BJ (cell line): ENCODE measurements at regions not wholly inside any gene's neighbourhood (a gene's known extent, or its start where the extent isn't known, plus 50 kb on each side); places are given as distances from the start of the nearest gene placed in this dataset.

ENCODE experiments used
- CTCF ChIA-PET: fragments of 350-600 bp; formaldehyde crosslinking; extraction: SDS; loops from one replicate; lab custom pipeline; 2021; ENCODE audit warnings: antibody characterized with exemption, inconsistent platforms; lab: Yijun Ruan, JAX
- POLR2A ChIA-PET: fragments of 300-600 bp; sonication (Branson Sonifier 250); formaldehyde crosslinking; extraction: SDS; loops from one replicate; lab custom pipeline; 2021; ENCODE audit warnings: antibody characterized with exemption; lab: Charles Lee
- DNase-seq: peaks from one replicate; pipeline ENCODE4 v3.0.0-alpha.2; 2011; ENCODE audit warnings: low read depth
- H3K27me3 ChIP-seq: 2 replicates; pipeline ENCODE4 v1.6.0; 2011; ENCODE audit warnings: low read length; ENCODE audit not compliant: control insufficient read depth, insufficient read depth
- H3K36me3 ChIP-seq: 2 replicates; pipeline ENCODE4 v1.5.1; 2011; ENCODE audit warnings: low read length; ENCODE audit not compliant: control insufficient read depth, insufficient read depth
- H3K4me3 ChIP-seq: 2 replicates; pipeline ENCODE4 v1.5.1; 2011; ENCODE audit warnings: low read depth, mild to moderate bottlenecking, control low read depth, low read length
- CTCF ChIP-seq: IDR thresholded peaks from 2 replicates; pipeline ENCODE4 v1.5.1; 2011; ENCODE audit warnings: low read depth, mild to moderate bottlenecking, control low read depth, inconsistent platforms, low read length, moderate library complexity; ENCODE audit not compliant: insufficient read depth

- Histone ChIP-seq H3K36me3 (no peaks in the 10 kb centered on the region), H3K4me3 (no peak overlapping the region), H3K27me3 (no peaks in the 10 kb centered on the region)
- POLR2A ChIA-PET, result no interaction called here
- TF ChIP-seq CTCF, result no peak
- CTCF ChIA-PET, result no interaction called here
- DNase-seq, result no peak
Observed at GRCh38 chr2:51510303-51510702, 478.4 kb upstream of the NRXN1 start.

- Histone ChIP-seq H3K4me3 (no peak overlapping the region), H3K36me3 (no peaks in the 10 kb centered on the region), H3K27me3 (no peaks in the 10 kb centered on the region)
- ChIA-PET POLR2A (no interaction called here), CTCF (no interaction called here)
- no peak for DNase-seq
- TF ChIP-seq CTCF, result no peak
Observed at GRCh38 chr2:51505533-51505932, 473.6 kb upstream of the NRXN1 start.

- Histone ChIP-seq H3K27me3 (no peaks in the 10 kb centered on the region), H3K36me3 (no peaks in the 10 kb centered on the region), H3K4me3 (no peak overlapping the region)
- ChIA-PET CTCF (interaction anchor here (0.6 kb wide), 1 partner anchor 30 kb away, joined by 3 read pairs; no protein-coding TSS in a partner anchor), POLR2A (no interaction called here)
- DNase-seq, result no peak
- no peak for TF ChIP-seq CTCF
Observed at GRCh38 chr2:51490576-51491234, 458.8 kb upstream of the NRXN1 start.

- no peaks in the 10 kb centered on the region for H3K36me3 ChIP-seq
- no peak for DNase-seq
- no peak overlapping the region for H3K4me3 ChIP-seq
- no peaks in the 10 kb centered on the region for H3K27me3 ChIP-seq
- POLR2A ChIA-PET, result no interaction called here
- CTCF ChIA-PET, result no interaction called here
- TF ChIP-seq CTCF, result no peak
Observed at GRCh38 chr2:51484605-51485004, 452.7 kb upstream of the NRXN1 start.

GRCh38 chr2:51483720-51484119 lies 451.8 kb upstream of the NRXN1 start:
- ChIA-PET POLR2A (no interaction called here), CTCF (no interaction called here)
- Histone ChIP-seq H3K4me3 (no peak overlapping the region), H3K27me3 (no peaks in the 10 kb centered on the region), H3K36me3 (no peaks in the 10 kb centered on the region)
- no peak for DNase-seq
- TF ChIP-seq CTCF, result no peak
